BE2C (cell line): ENCODE measurements at regions not wholly inside any gene's neighbourhood (a gene's known extent, or its start where the extent isn't known, plus 50 kb on each side); places are given as distances from the start of the nearest gene placed in this dataset.

Experiments
- DNase-seq: peaks from one replicate; pipeline ENCODE4 v3.0.0-alpha.2; 2020
- H3K27me3 ChIP-seq: fragments of 250-450 bp; sonication (Bioruptor Pico); 2 replicates; pipeline ENCODE4 v1.5.1; 2020; ENCODE audit warnings: mild to moderate bottlenecking
- H3K36me3 ChIP-seq: fragments of 250-450 bp; sonication (Bioruptor Pico); 2 replicates; pipeline ENCODE4 v1.5.1; 2020; ENCODE audit warnings: mild to moderate bottlenecking
- H3K4me1 ChIP-seq: fragments of 250-450 bp; sonication (Bioruptor Pico); 2 replicates; pipeline ENCODE4 v1.5.1; 2020
- H3K4me3 ChIP-seq: 2 replicates; pipeline ENCODE4 v1.5.1; 2011; ENCODE audit warnings: low read depth, low read length
- H3K9me3 ChIP-seq: fragments of 250-450 bp; sonication (Bioruptor Pico); 2 replicates; pipeline ENCODE4 v1.5.1; 2020
- CTCF ChIP-seq: IDR thresholded peaks from 2 replicates; pipeline ENCODE4 v1.5.1; 2012; ENCODE audit warnings: mild to moderate bottlenecking, low read depth, low read length

GRCh38 chr2:45145073-45145899 is 136.0 kb upstream of the SIX2 start:
- H3K36me3 ChIP-seq, result no peaks in the 10 kb centered on the region
- no peak for DNase-seq
- no peaks in the 10 kb centered on the region; the same call in 1 of the 2 replicates for H3K27me3 ChIP-seq
- TF ChIP-seq CTCF, result no peak
- no peaks in the 10 kb centered on the region for H3K4me1 ChIP-seq
- no peak overlapping the region for H3K4me3 ChIP-seq
- no peaks in the 10 kb centered on the region for H3K9me3 ChIP-seq

- H3K36me3 ChIP-seq, result no peaks in the 10 kb centered on the region
- H3K4me3 ChIP-seq, result no peak overlapping the region
- H3K27me3 ChIP-seq, result no peaks in the 10 kb centered on the region; the same call in 1 of the 2 replicates
- no peaks in the 10 kb centered on the region for H3K4me1 ChIP-seq
- TF ChIP-seq CTCF, result no peak
- no peaks in the 10 kb centered on the region for H3K9me3 ChIP-seq
- DNase-seq, result no peak
These were observed 132.9 kb upstream of the SIX2 start for GRCh38 chr2:45141883-45142866.

GRCh38 chr2:45140675-45141074 is 131.4 kb upstream of the SIX2 start:
- no peak for DNase-seq
- H3K4me1 ChIP-seq, result no peaks in the 10 kb centered on the region
- no peaks in the 10 kb centered on the region for H3K36me3 ChIP-seq
- TF ChIP-seq CTCF, result no peak
- no peak overlapping the region for H3K4me3 ChIP-seq
- no peaks in the 10 kb centered on the region for H3K9me3 ChIP-seq
- H3K27me3 ChIP-seq, result no peaks in the 10 kb centered on the region; the same call in 1 of the 2 replicates

- no peaks in the 10 kb centered on the region for H3K9me3 ChIP-seq
- H3K36me3 ChIP-seq, result no peaks in the 10 kb centered on the region
- H3K27me3 ChIP-seq, result no peaks in the 10 kb centered on the region; the same call in 1 of the 2 replicates
- no peak overlapping the region for H3K4me3 ChIP-seq
- no peaks in the 10 kb centered on the region for H3K4me1 ChIP-seq
- TF ChIP-seq CTCF, result no peak
- no peak for DNase-seq
These were observed 129.7 kb upstream of the SIX2 start for GRCh38 chr2:45138904-45139303.

GRCh38 chr2:45137966-45138695 is 128.9 kb upstream of the SIX2 start:
- no peak for DNase-seq
- TF ChIP-seq CTCF, result no peak
- Histone ChIP-seq H3K36me3 (no peaks in the 10 kb centered on the region), H3K27me3 (no peaks in the 10 kb centered on the region), H3K4me3 (no peak overlapping the region), H3K4me1 (no peaks in the 10 kb centered on the region), H3K9me3 (no peaks in the 10 kb centered on the region)
